Nephron (organoid): ENCODE measurements at regions not wholly inside any gene's neighbourhood (a gene's known extent, or its start where the extent isn't known, plus 50 kb on each side); places are given as distances from the start of the nearest gene placed in this dataset.

Experiments
- H3K27ac Mint-ChIP-seq, 3 experiments: 2 replicates each; pipeline ENCODE4 v1.8.0; 2020; ENCODE audit warnings: mixed read lengths in 3 of 3, mild to moderate bottlenecking in 2 of 3, moderate library complexity in 1 of 3
- H3K27me3 Mint-ChIP-seq: 2 replicates; pipeline ENCODE4 v1.8.0; 2021; ENCODE audit warnings: low read depth, mild to moderate bottlenecking, moderate library complexity, mixed read lengths
- H3K36me3 Mint-ChIP-seq: 2 replicates; pipeline ENCODE4 v1.8.0; 2020; ENCODE audit warnings: low read depth, mixed read lengths
- H3K4me1 Mint-ChIP-seq: 2 replicates; pipeline ENCODE4 v1.8.0; 2020; ENCODE audit warnings: mixed read lengths
- H3K4me3 Mint-ChIP-seq, 3 experiments: 2 replicates each; pipeline ENCODE4 v1.8.0; 2020; ENCODE audit warnings: mild to moderate bottlenecking in 3 of 3, mixed read lengths in 3 of 3, moderate library complexity in 2 of 3
- H3K9me3 Mint-ChIP-seq: 2 replicates; pipeline ENCODE4 v1.8.0; 2020; ENCODE audit warnings: mixed read lengths
- TF ChIP-seq, protein P1 (sequence below), 3 experiments: fragments of 200-600 bp; sonication (generic); IDR thresholded peaks; one replicate each; pipeline ENCODE4 v1.5.0; 2021; ENCODE audit warnings: antibody characterized with exemption in 3 of 3; ENCODE audit not compliant: unreplicated experiment in 3 of 3

DNA sequence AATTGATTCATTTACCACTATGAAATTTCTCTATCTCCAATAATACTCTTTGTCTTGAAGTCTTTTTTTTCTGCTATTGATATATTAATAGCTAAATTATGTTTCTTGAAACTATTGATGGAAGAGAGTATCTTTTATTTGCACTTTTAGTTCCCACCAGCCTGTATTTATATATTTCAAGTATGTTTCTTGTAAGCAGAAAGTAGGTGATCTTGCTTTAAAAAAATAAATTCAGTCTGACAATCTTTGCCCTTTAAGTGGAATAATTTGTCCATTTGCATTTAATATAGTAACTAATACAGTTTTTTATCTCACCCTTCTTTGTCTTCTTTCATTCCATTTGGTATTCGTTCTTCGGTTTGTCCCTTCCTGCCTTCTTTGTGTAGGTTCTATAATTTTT is 790.5 kb downstream of the MCTP2 start:
- H3K4me1 Mint-ChIP-seq, result peaks cover 22% of the 10 kb centered on the region

DNA sequence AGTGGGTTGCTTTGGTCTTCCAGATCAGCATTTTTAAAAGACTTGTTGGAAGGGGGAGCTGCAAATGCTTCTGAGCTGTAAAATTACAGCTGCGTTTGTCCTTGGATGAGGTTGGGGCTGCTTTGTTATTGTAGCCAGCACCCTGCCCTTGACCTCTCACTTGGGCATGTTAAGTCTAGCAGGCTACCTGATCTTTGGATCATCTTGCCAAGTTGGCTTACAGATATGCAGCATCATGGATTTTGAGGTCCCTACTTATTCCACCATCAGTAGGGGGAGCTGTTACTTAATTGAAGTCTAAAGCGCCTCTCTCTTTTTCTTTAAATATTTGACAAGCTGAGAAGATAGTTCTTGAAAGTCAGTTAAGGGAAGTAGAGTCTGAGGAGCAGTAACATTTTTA is 793.0 kb downstream of the MCTP2 start:
- Mint-ChIP-seq H3K36me3 (peaks cover 4% of the 10 kb centered on the region), H3K27me3 (no peaks in the 10 kb centered on the region), H3K4me1 (peaks cover 11% of the 10 kb centered on the region), H3K9me3 (peaks cover 10% of the 10 kb centered on the region), H3K4me3 (no peak overlapping the region), H3K27ac (peak overlapping the region; percentile 12 to 84 (median 48))
- TF ChIP-seq, protein P1, sequence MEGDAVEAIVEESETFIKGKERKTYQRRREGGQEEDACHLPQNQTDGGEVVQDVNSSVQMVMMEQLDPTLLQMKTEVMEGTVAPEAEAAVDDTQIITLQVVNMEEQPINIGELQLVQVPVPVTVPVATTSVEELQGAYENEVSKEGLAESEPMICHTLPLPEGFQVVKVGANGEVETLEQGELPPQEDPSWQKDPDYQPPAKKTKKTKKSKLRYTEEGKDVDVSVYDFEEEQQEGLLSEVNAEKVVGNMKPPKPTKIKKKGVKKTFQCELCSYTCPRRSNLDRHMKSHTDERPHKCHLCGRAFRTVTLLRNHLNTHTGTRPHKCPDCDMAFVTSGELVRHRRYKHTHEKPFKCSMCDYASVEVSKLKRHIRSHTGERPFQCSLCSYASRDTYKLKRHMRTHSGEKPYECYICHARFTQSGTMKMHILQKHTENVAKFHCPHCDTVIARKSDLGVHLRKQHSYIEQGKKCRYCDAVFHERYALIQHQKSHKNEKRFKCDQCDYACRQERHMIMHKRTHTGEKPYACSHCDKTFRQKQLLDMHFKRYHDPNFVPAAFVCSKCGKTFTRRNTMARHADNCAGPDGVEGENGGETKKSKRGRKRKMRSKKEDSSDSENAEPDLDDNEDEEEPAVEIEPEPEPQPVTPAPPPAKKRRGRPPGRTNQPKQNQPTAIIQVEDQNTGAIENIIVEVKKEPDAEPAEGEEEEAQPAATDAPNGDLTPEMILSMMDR (IDR thresholded peaks at IDR 0.05; ENCODE audit: unreplicated experiment in 3 of 3), result peak; percentile 37 to 57 (median 48)

More for the DNA sequence above, 790.5 kb downstream of the MCTP2 start:
- no peak overlapping the region for H3K4me3 Mint-ChIP-seq
- H3K9me3 Mint-ChIP-seq, result peaks cover 10% of the 10 kb centered on the region
- peaks cover 3% of the 10 kb centered on the region for H3K27me3 Mint-ChIP-seq
- TF ChIP-seq, protein P1 (IDR thresholded peaks at IDR 0.05; ENCODE audit: unreplicated experiment in 3 of 3), result no peak
- no peak overlapping the region for H3K27ac Mint-ChIP-seq
- H3K36me3 Mint-ChIP-seq, result peaks cover 4% of the 10 kb centered on the region

DNA sequence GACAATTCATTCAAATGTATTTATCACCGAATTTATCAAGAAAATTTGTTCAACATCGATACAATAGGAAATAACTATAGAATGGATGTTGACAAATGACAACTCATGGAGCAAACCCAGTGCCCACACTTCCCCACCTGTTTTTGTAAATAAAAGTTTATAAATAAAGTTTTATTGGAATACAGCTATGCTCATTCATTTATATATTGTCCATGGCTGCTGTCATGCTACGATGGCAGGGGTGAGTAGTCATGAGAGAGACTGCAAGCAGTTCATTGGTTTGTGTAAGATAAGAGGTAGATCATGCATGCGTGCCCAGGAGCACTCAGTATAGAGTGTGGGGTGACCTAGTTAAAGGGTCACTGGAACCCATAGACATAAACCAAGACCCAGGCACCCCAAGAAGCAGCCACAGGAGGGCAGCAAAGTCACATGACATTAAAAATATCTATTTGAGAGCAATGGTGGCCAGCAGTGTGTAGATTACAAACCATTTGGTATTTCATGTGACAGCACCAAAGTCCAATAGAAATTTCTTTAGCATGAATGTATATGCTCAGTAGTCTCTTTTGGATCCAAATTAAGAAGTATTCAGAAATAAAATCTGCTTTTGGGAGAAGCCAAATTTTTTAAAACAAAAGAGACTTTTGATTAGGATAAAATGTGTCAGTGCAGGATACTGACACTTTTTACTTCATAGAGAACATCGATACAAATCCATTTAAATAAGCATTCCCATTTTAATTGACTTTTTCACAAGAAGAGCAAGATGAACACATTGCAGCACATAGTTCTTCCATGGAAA is 794.8 kb downstream of the MCTP2 start:
- Mint-ChIP-seq H3K4me1 (peaks cover 11% of the 10 kb centered on the region), H3K27me3 (no peaks in the 10 kb centered on the region), H3K9me3 (peaks cover 11% of the 10 kb centered on the region), H3K27ac (peak overlapping the region; percentile 39 to 62 (median 56)), H3K36me3 (peaks cover 7% of the 10 kb centered on the region), H3K4me3 (no peak overlapping the region)
- TF ChIP-seq, protein P1 (IDR thresholded peaks at IDR 0.05; ENCODE audit: unreplicated experiment in 3 of 3), result peak; percentile 56 to 68 (median 60)

DNA sequence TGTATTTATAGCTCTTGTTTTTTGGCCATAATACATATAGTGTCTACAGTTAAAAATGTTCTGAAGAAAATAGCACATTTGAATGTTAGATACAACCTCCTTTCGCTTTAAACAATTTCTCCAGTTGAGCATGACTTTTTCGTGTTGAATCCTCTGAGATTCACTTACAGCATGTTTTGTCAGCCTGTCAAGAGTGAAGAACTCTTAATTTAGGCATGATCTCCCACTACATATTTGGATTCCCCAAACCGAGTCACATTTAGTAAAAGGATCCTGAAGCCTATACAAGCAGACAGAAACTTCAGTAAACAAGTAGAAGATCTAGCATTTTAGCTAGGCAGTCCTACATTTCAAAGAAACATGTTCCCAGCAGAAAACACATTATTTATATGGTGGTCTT is 796.6 kb downstream of the MCTP2 start:
- TF ChIP-seq, protein P1 (IDR thresholded peaks at IDR 0.05; ENCODE audit: unreplicated experiment in 3 of 3), result no peak
- Mint-ChIP-seq H3K4me1 (peaks cover 18% of the 10 kb centered on the region), H3K36me3 (peaks cover 3% of the 10 kb centered on the region), H3K27me3 (no peaks in the 10 kb centered on the region), H3K4me3 (no peak overlapping the region), H3K27ac (peak overlapping the region; percentile 53 to 81 (median 80)), H3K9me3 (peaks cover 17% of the 10 kb centered on the region)

DNA sequence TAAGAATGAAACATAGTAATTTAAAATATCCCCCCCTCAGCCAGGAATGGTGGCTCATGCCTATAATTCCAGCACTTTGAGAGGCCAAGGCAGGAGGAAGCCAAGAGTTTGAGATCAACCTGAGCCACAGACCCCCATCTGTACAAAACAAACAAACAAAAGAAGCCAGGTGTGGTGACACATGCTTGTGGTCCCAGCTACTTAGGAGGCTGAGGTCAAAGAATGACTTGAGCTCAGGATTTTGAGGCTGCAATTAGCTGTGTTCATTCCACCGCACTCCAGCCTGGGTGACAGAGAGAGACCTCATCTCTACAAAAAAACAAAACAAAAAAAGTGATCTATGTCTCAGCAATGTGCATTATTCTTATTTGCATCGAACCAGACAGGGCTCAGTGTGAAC is 800.8 kb downstream of the MCTP2 start:
- H3K9me3 Mint-ChIP-seq, result peaks cover 15% of the 10 kb centered on the region
- TF ChIP-seq, protein P1 (IDR thresholded peaks at IDR 0.05; ENCODE audit: unreplicated experiment in 3 of 3), result no peak
- H3K27ac Mint-ChIP-seq, result peak overlapping the region in 1 of 3 experiments; percentile 52
- H3K4me1 Mint-ChIP-seq, result peaks cover 34% of the 10 kb centered on the region
- no peaks in the 10 kb centered on the region for H3K27me3 Mint-ChIP-seq
- peaks cover 3% of the 10 kb centered on the region for H3K36me3 Mint-ChIP-seq
- no peak overlapping the region for H3K4me3 Mint-ChIP-seq

DNA sequence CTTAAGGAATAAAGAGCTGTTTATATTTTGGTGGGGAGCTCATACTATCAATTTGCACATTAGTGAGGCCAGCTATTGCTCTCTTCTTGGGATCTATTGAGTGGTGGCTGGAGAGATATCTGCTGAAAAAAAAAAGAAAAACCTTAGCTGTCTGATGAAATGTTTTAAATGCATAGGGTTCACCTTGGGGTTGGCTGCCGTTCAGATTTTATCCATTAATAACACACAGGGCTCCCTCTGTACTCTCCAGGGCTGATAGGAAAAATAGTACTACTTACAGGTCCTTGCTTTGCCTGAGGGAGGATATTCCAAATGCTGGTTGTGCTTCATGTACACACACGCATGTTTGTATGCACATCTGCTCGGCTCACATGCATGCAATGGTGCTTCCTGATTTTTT is 803.7 kb downstream of the MCTP2 start:
- H3K4me3 Mint-ChIP-seq, result peak overlapping the region in 1 of 3 experiments; percentile 38
- H3K9me3 Mint-ChIP-seq, result peaks cover 28% of the 10 kb centered on the region
- H3K36me3 Mint-ChIP-seq, result peaks cover 10% of the 10 kb centered on the region
- H3K27me3 Mint-ChIP-seq, result no peaks in the 10 kb centered on the region
- H3K27ac Mint-ChIP-seq, result peak overlapping the region; percentile 87 to 91 (median 87)
- TF ChIP-seq, protein P1 (IDR thresholded peaks at IDR 0.05; ENCODE audit: unreplicated experiment in 3 of 3), result no peak
- peaks cover 23% of the 10 kb centered on the region for H3K4me1 Mint-ChIP-seq
